Endothelial cell of umbilical vein (primary cell): ENCODE measurements at regions not wholly inside any gene's neighbourhood (a gene's known extent, or its start where the extent isn't known, plus 50 kb on each side); places are given as distances from the start of the nearest gene placed in this dataset.

Experiments
- CTCF ChIP-seq, 2 donors: IDR thresholded peaks; 1 replicate in 1 of 2; 2 replicates in 1 of 2; pipeline ENCODE4 v1.5.1; 2011; ENCODE audit warnings: low read length in 2 of 2, mild to moderate bottlenecking in 2 of 2, moderate library complexity in 2 of 2, control low read depth in 1 of 2, inconsistent platforms in 1 of 2, low read depth in 1 of 2; ENCODE audit not compliant: insufficient read depth in 1 of 2; ENCODE audit errors: extremely low read depth in 1 of 2
- EZH2 ChIP-seq: IDR thresholded peaks from 2 replicates; pipeline ENCODE4 v1.6.1; 2012; ENCODE audit warnings: borderline replicate concordance, low read depth, mild to moderate bottlenecking, moderate library complexity, low read length, inconsistent platforms; ENCODE audit not compliant: severe bottlenecking
- FOS ChIP-seq: IDR thresholded peaks from 2 replicates; pipeline ENCODE4 v1.6.1; 2011; ENCODE audit warnings: mild to moderate bottlenecking, low read length, moderate library complexity, borderline replicate concordance; ENCODE audit not compliant: insufficient read depth
- GATA2 ChIP-seq: IDR thresholded peaks from 2 replicates; pipeline ENCODE4 v1.7.0; 2011; ENCODE audit warnings: low read depth, mild to moderate bottlenecking, moderate library complexity, mixed read lengths, low read length; ENCODE audit not compliant: insufficient read length, insufficient read depth
- MAX ChIP-seq: IDR thresholded peaks from 2 replicates; pipeline ENCODE4 v1.6.1; 2011; ENCODE audit not compliant: insufficient read depth, insufficient read length
- MYC ChIP-seq: IDR thresholded peaks from one replicate; pipeline ENCODE4 v1.6.1; 2011; ENCODE audit warnings: mild to moderate bottlenecking, low read depth, low read length
- POLR2A ChIP-seq: IDR thresholded peaks from 2 replicates; pipeline ENCODE4 v1.6.1; 2012; ENCODE audit warnings: low read depth, mild to moderate bottlenecking, control low read depth, low read length
- POLR2AphosphoS5 ChIP-seq: IDR thresholded peaks from 2 replicates; pipeline ENCODE4 v1.6.1; 2012; ENCODE audit warnings: low read depth, mild to moderate bottlenecking, control low read depth, low read length, moderate library complexity; ENCODE audit not compliant: insufficient read depth

- TF ChIP-seq CTCF (IDR thresholded peaks at IDR 0.05; ENCODE audit: extremely low read depth in 1 of 2, insufficient read depth in 1 of 2, low read depth in 1 of 2, low read length in 2 of 2) (no peak), EZH2 (no peak), POLR2AphosphoS5 (no peak), POLR2A (no peak), MAX (no peak), MYC (no peak), FOS (no peak), GATA2 (no peak)
Observed at GRCh38 chr4:188305690-188306089, 166.4 kb downstream of the TRIML1 start.
